Adrenal gland (tissue), 9 donors: ENCODE measurements at regions not wholly inside any gene's neighbourhood (a gene's known extent, or its start where the extent isn't known, plus 50 kb on each side); places are given as distances from the start of the nearest gene placed in this dataset.

Experiments used
- DNase-seq, 7 donors: peaks; one replicate each; pipeline ENCODE4 v3.0.0-alpha.2; 2019 to 2020
- H3K27ac ChIP-seq, 5 donors: fragments of 200-600 bp; sonication (generic) in 4 of 5; 1 replicate in 3 of 5; 2 replicates in 2 of 5; pipeline versions ENCODE4 v1.5.1 to v1.8.0; 2016 to 2020; ENCODE audit warnings: mild to moderate bottlenecking in 1 of 5
- H3K27me3 ChIP-seq: fragments of 200-600 bp; 2 replicates; pipeline ENCODE4 v1.8.0; 2021
- H3K36me3 ChIP-seq, 2 donors: fragments of 200-600 bp; replicated peaks in 1 of 2; 1 replicate in 1 of 2; 2 replicates in 1 of 2; pipeline versions ENCODE4 v1.5.1 to v1.8.0; 2018 to 2022
- H3K4me1 ChIP-seq, 2 donors: fragments of 200-600 bp; replicated peaks in 1 of 2; 1 replicate in 1 of 2; 2 replicates in 1 of 2; pipeline versions ENCODE4 v1.5.1 to v1.8.0; 2018 to 2021
- H3K4me3 ChIP-seq, 4 donors: fragments of 200-600 bp; sonication (generic) in 3 of 4; one replicate each; pipeline ENCODE4 v1.5.1; 2016 to 2018
- H3K9me3 ChIP-seq, 3 donors: fragments of 200-600 bp; sonication (generic) in 1 of 3; replicated peaks in 1 of 3; 1 replicate in 2 of 3; 2 replicates in 1 of 3; pipeline versions ENCODE4 v1.5.1 to v1.8.0; 2016 to 2021
- CTCF ChIP-seq, 6 experiments: fragments of 450-650 bp in 4 of 6; fragments of 200-600 bp in 2 of 6; sonication (generic) in 1 of 6; IDR thresholded peaks; 1 replicate in 5 of 6; 2 replicates in 1 of 6; pipeline versions ENCODE4 v1.5.1 to v1.8.0; 2016 to 2021; ENCODE audit warnings: antibody characterized with exemption in 6 of 6, mild to moderate bottlenecking in 2 of 6, moderate library complexity in 1 of 6
- POLR2A ChIP-seq, 2 donors: fragments of 450-650 bp; IDR thresholded peaks; one replicate each; pipeline ENCODE4 v1.6.1; 2017; ENCODE audit warnings: antibody characterized with exemption in 2 of 2, mild to moderate bottlenecking in 2 of 2, moderate library complexity in 1 of 2
- WGBS, 4 donors: extraction: QIAGEN DNeasy Blood & Tissue Kit in 2 of 4; methylation state at CpG; one replicate each; pipeline versions ENCODE4 v1.1.5 to v1.1.7; 2013 to 2017; 5-methylcytosine and 5-hydroxymethylcytosine counted together
- intact Hi-C, 2 donors: fragments of 100-400 bp; cut with DNase I; formaldehyde crosslinking; loops; one replicate each; pipeline versions ENCODE4 v1.14.1 to v1.15.0; 2022 to 2023
- donor health status: healthy with polysubstance abuse.
- donor health status: Bipolar disorder and iron deficiency.
- donor health status: DM: yes; HTN: yes; CAD: no.
- donor health status: DM: no; HTN: no; CAD: no.
- donor health status: DM: no; HTN: no; CAD: no.

- TF ChIP-seq POLR2A (IDR thresholded peaks at IDR 0.05) (no peak), CTCF (IDR thresholded peaks at IDR 0.05) (no peak)
- intact Hi-C loops = loop anchor here in 1 of 2 donors (10.0 kb wide), 1 partner anchor 283 kb away; no protein-coding TSS in a partner anchor
- H3K9me3 ChIP-seq = no peaks in the 10 kb centered on the region
- H3K27ac ChIP-seq = no peak overlapping the region
- H3K4me3 ChIP-seq = no peak overlapping the region
- no peaks in the 10 kb centered on the region for H3K4me1 ChIP-seq
- no peaks in the 10 kb centered on the region for H3K27me3 ChIP-seq
- DNase-seq = no peak
- H3K36me3 ChIP-seq = no peaks in the 10 kb centered on the region
- WGBS, 4 donors = 79 to 89% (median 85%) methylated on average over 6 of the region's 6 CpGs
Measured at GRCh38 chr13:89708013-89708412, 1639.5 kb upstream of the MIR17HG start.

GRCh38 chr13:89721216-89721615, 1626.3 kb upstream of the MIR17HG start:
- H3K36me3 ChIP-seq = no peaks in the 10 kb centered on the region
- intact Hi-C loops = no loop called here
- no peak overlapping the region for H3K4me3 ChIP-seq
- DNase-seq = no peak
- no peak overlapping the region for H3K27ac ChIP-seq
- TF ChIP-seq CTCF (IDR thresholded peaks at IDR 0.05) = no peak
- TF ChIP-seq POLR2A (IDR thresholded peaks at IDR 0.05) = no peak
- no peaks in the 10 kb centered on the region for H3K4me1 ChIP-seq
- H3K9me3 ChIP-seq = no peaks in the 10 kb centered on the region
- H3K27me3 ChIP-seq = no peaks in the 10 kb centered on the region
- 52 to 69% (median 56%) methylated on average over 4 of the region's 4 CpGs for WGBS, 4 donors

GRCh38 chr13:89726690-89727435, 1620.6 kb upstream of the MIR17HG start:
- no peak overlapping the region for H3K4me3 ChIP-seq
- 47 to 52% (median 49%) methylated on average over 2 of the region's 2 CpGs for WGBS, 4 donors

GRCh38 chr13:89733829-89734228, 1613.7 kb upstream of the MIR17HG start:
- Histone ChIP-seq H3K4me3 (no peak overlapping the region), H3K27me3 (no peaks in the 10 kb centered on the region), H3K27ac (no peak overlapping the region), H3K36me3 (no peaks in the 10 kb centered on the region), H3K4me1 (no peaks in the 10 kb centered on the region), H3K9me3 (peaks cover 0 to 5% (median 0%) of the 10 kb centered on the region in 3 donors)
- TF ChIP-seq CTCF (IDR thresholded peaks at IDR 0.05) (no peak), POLR2A (IDR thresholded peaks at IDR 0.05) (no peak)
- intact Hi-C loops = no loop called here
- 68 to 76% (median 72%) methylated on average over 5 of the region's 5 CpGs for WGBS, 4 donors
- DNase-seq = no peak

More at GRCh38 chr13:89726690-89727435, 1620.6 kb upstream of the MIR17HG start:
- peaks cover 0 to 5% (median 0%) of the 10 kb centered on the region in 3 donors for H3K9me3 ChIP-seq
- no peaks in the 10 kb centered on the region for H3K27me3 ChIP-seq
- TF ChIP-seq CTCF (IDR thresholded peaks at IDR 0.05) (no peak), POLR2A (IDR thresholded peaks at IDR 0.05) (no peak)
- DNase-seq = no peak
- no peaks in the 10 kb centered on the region for H3K36me3 ChIP-seq
- intact Hi-C loops = no loop called here
- H3K27ac ChIP-seq = no peak overlapping the region
- no peaks in the 10 kb centered on the region for H3K4me1 ChIP-seq
